ENCODE measurements at regions not wholly inside any gene's neighbourhood (a gene's known extent, or its start where the extent isn't known, plus 50 kb on each side); places are given as distances from the start of the nearest gene placed in this dataset.

- Histone ChIP-seq H3K27ac (ENCODE audit: low read length) (no peak overlapping the region), H4K20me1 (ENCODE audit: insufficient read depth, low read length) (no peaks in the 10 kb centered on the region), H3K4me1 (ENCODE audit: low read length) (no peaks in the 10 kb centered on the region), H3F3A (ENCODE audit: insufficient read depth, low read length) (no peaks in the 10 kb centered on the region), H3K4me2 (ENCODE audit: low read depth, low read length) (no peak overlapping the region), H3K9ac (ENCODE audit: low read length) (no peak overlapping the region), H3K79me2 (ENCODE audit: low read length) (no peaks in the 10 kb centered on the region), H3K36me3 (replicated peaks; ENCODE audit: insufficient read depth, low read length) (no peaks in the 10 kb centered on the region), H3K9me3 (replicated peaks; ENCODE audit: insufficient read depth, low read length) (no peaks in the 10 kb centered on the region), H3K27me3 (replicated peaks; ENCODE audit: insufficient read depth, low read length) (no peaks in the 10 kb centered on the region), H3K4me3 (ENCODE audit: low read length) (no peak overlapping the region), H3K9me2 (replicated peaks; ENCODE audit: insufficient read depth, low read length) (no peaks in the 10 kb centered on the region), H2AFZ (ENCODE audit: low read length) (no peak overlapping the region)
- no peak for TF ChIP-seq CTCF (IDR thresholded peaks at IDR 0.05; ENCODE audit: low read length)
- no peak for TF ChIP-seq EZH2 (optimal IDR thresholded peaks at IDR 0.05; ENCODE audit: low read depth, low read length)
- no peak for TF ChIP-seq EZH2phosphoT487 (IDR thresholded peaks at IDR 0.05; ENCODE audit: low read length)
- DNase-seq = no peak
These were observed 683.7 kb downstream of the POM121L12 start for GRCh38 chr7:53719122-53719521.

- Histone ChIP-seq H3K9ac (ENCODE audit: low read length) (no peak overlapping the region), H3K36me3 (replicated peaks; ENCODE audit: insufficient read depth, low read length) (no peaks in the 10 kb centered on the region), H3K4me3 (ENCODE audit: low read length) (no peak overlapping the region), H2AFZ (ENCODE audit: low read length) (no peak overlapping the region), H3K27me3 (replicated peaks; ENCODE audit: insufficient read depth, low read length) (no peaks in the 10 kb centered on the region), H3K79me2 (ENCODE audit: low read length) (no peaks in the 10 kb centered on the region), H3K4me1 (ENCODE audit: low read length) (no peaks in the 10 kb centered on the region), H4K20me1 (ENCODE audit: insufficient read depth, low read length) (no peaks in the 10 kb centered on the region), H3K9me2 (replicated peaks; ENCODE audit: insufficient read depth, low read length) (no peaks in the 10 kb centered on the region), H3K27ac (ENCODE audit: low read length) (no peak overlapping the region), H3F3A (ENCODE audit: insufficient read depth, low read length) (no peaks in the 10 kb centered on the region), H3K4me2 (ENCODE audit: low read depth, low read length) (no peak overlapping the region), H3K9me3 (replicated peaks; ENCODE audit: insufficient read depth, low read length) (no peaks in the 10 kb centered on the region)
- TF ChIP-seq EZH2phosphoT487 (IDR thresholded peaks at IDR 0.05; ENCODE audit: low read length) (no peak), CTCF (IDR thresholded peaks at IDR 0.05; ENCODE audit: low read length) (no peak), EZH2 (optimal IDR thresholded peaks at IDR 0.05; ENCODE audit: low read depth, low read length) (no peak)
- DNase-seq = no peak
These were observed 705.5 kb downstream of the POM121L12 start for GRCh38 chr7:53740971-53741370.

- Histone ChIP-seq H4K20me1 (ENCODE audit: insufficient read depth, low read length) (no peaks in the 10 kb centered on the region), H3K4me3 (ENCODE audit: low read length) (no peak overlapping the region), H3K27ac (ENCODE audit: low read length) (no peak overlapping the region), H2AFZ (ENCODE audit: low read length) (no peak overlapping the region), H3F3A (ENCODE audit: insufficient read depth, low read length) (no peaks in the 10 kb centered on the region), H3K36me3 (replicated peaks; ENCODE audit: insufficient read depth, low read length) (no peaks in the 10 kb centered on the region), H3K9ac (ENCODE audit: low read length) (no peak overlapping the region), H3K27me3 (replicated peaks; ENCODE audit: insufficient read depth, low read length) (no peaks in the 10 kb centered on the region), H3K4me1 (ENCODE audit: low read length) (no peaks in the 10 kb centered on the region), H3K9me2 (replicated peaks; ENCODE audit: insufficient read depth, low read length) (no peaks in the 10 kb centered on the region), H3K4me2 (ENCODE audit: low read depth, low read length) (no peak overlapping the region), H3K79me2 (ENCODE audit: low read length) (no peaks in the 10 kb centered on the region), H3K9me3 (replicated peaks; ENCODE audit: insufficient read depth, low read length) (no peaks in the 10 kb centered on the region)
- TF ChIP-seq EZH2 (optimal IDR thresholded peaks at IDR 0.05; ENCODE audit: low read depth, low read length) = no peak
- TF ChIP-seq EZH2phosphoT487 (IDR thresholded peaks at IDR 0.05; ENCODE audit: low read length) = no peak
- no peak for TF ChIP-seq CTCF (IDR thresholded peaks at IDR 0.05; ENCODE audit: low read length)
- DNase-seq = no peak
These were observed 708.4 kb downstream of the POM121L12 start for GRCh38 chr7:53743697-53744402.

Measured in MM.1S (cell line).